AG04449 (cell line): ENCODE measurements at regions not wholly inside any gene's neighbourhood (a gene's known extent, or its start where the extent isn't known, plus 50 kb on each side); places are given as distances from the start of the nearest gene placed in this dataset.

Experiments
- CTCF ChIA-PET: fragments of 350-600 bp; formaldehyde crosslinking; extraction: SDS; loops from one replicate; lab custom pipeline; 2021; ENCODE audit warnings: antibody characterized with exemption; lab: Yijun Ruan, JAX
- POLR2A ChIA-PET: fragments of 400-600, 350-600 bp; formaldehyde crosslinking; extraction: SDS; loops from one replicate; lab custom pipeline; 2020; ENCODE audit warnings: antibody characterized with exemption, inconsistent platforms; lab: Yijun Ruan, JAX
- DNase-seq: peaks from one replicate; pipeline ENCODE4 v3.0.0-alpha.2; 2010; ENCODE audit warnings: low read depth, low spot score
- H3K4me3 ChIP-seq: 2 replicates; pipeline ENCODE4 v1.5.1; 2011; ENCODE audit warnings: low read depth, mild to moderate bottlenecking, control low read depth, low read length
- CTCF ChIP-seq: IDR thresholded peaks from one replicate; pipeline ENCODE4 v1.5.1; 2011; ENCODE audit warnings: mild to moderate bottlenecking, moderate library complexity, low read length, control low read depth, inconsistent platforms; ENCODE audit not compliant: insufficient read depth; ENCODE audit errors: missing control alignments

DNA sequence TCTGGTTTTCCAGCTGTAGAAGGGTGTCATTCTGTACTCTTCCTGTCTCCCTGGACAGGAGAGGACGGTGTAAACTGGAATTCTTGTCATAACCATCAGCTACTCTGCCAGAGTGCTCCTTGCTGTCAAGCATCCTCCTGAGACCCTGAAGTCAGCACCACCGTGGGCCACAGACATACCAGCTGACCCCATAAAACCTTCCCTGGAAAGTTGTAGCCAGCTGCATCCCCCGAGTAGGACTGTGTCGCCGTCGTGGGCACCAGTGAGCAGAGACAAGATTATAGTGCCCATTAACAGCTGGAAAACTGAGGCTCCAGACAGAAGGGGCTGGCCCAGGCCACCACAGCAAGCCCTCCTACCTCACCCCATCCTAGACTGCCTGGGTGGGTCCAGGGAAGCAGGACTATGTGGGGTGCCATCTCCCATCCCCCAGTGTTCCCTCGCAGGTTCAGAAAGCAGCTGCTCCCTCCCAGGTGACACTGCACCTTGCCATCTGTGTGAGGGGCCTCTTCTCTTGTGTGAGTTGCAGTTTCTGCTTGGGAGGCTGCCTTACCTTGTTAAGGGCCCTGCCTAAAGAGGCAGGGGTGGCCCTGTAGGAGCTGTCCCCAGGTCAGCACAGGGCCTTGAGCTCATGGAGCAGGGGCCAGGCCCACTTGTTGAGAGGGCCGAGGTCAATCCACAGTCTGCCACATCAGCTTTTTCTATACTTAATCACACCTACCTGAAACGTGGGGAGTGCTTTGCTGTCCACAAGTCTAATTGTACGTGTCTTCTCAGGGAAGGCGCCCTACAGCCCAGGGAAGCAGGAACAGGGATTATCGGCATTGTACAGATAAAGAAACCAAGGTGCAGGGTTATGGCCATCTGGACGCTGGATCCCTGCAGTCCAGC lies 191.9 kb upstream of the LINGO1 start:
- DNase-seq = no peak
- no peak for TF ChIP-seq CTCF
- H3K4me3 ChIP-seq = no peak overlapping the region
- ChIA-PET CTCF (interaction anchor here (1.4 to 5.8 kb wide), 3 partner anchors 17 to 281 kb away, joined by 3 to 161 read pairs (median 4); partner anchors contain the start of gene LINGO1), POLR2A (no interaction called here)

DNA sequence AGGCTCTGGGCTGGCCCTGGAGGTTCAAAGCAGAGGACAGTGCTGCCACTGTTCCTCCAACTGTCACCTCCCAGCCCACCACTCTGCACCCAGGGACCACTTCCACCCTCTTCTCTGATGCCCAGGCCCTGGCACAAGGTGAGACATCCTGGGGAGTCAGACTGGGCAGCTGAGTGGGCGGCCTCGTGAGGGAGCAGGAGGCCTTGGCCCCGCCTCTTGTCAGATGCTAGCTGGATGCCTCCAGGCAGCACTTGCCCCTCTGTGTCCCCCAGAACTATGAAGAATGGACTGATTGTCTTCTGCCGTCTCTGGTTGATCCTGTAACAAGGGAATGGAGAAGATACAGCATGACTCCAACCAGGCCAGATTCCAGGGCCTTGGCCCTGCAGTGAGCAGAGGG lies 191.0 kb upstream of the LINGO1 start:
- no peak for TF ChIP-seq CTCF
- ChIA-PET CTCF (interaction anchor here (1.4 to 5.8 kb wide), 3 partner anchors 17 to 280 kb away, joined by 3 to 161 read pairs (median 4); partner anchors contain the start of gene LINGO1), POLR2A (no interaction called here)
- no peak overlapping the region for H3K4me3 ChIP-seq
- no peak for DNase-seq

DNA sequence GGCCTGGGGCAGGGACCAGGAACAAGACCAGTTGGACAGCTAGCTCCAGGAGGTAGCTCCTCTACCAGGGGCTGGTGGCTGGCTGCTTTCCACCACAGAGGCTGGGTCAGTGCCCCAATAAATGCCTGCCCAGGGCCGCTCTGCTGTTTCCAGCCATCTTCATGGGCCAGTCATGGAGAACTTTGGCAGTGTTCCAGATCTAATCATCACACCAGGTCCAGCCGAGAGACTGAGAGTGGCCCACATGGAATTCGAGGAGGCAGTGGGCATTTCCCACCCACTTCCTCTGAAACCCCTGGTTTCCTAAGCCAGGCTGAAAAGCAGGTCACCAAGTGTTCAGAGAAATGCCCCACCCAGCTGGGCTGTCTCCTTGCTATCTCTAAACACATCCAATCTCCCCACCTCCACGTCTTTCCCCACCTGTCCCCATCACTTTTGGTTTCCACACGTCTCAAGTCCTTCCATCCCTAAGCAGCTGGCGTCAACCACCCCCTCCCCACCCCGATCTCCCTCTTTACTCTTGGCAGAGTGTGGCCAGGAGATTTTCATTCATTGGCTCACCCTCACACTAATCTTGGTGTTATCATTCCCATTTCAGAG lies 190.0 kb upstream of the LINGO1 start:
- ChIA-PET CTCF (interaction anchor here (1.0 to 5.8 kb wide), 9 partner anchors 8 to 705 kb away, joined by 4 to 161 read pairs (median 13); partner anchors contain the start of gene LINGO1), POLR2A (no interaction called here)
- no peak for DNase-seq
- no peak overlapping the region for H3K4me3 ChIP-seq
- TF ChIP-seq CTCF = no peak

- TF ChIP-seq CTCF = no peak
- POLR2A ChIA-PET = no interaction called here
- no peak for DNase-seq
- H3K4me3 ChIP-seq = no peak overlapping the region
- CTCF ChIA-PET = interaction anchor here (1.0 to 5.8 kb wide), 29 partner anchors 9 to 880 kb away, joined by 3 to 161 read pairs (median 7); partner anchors contain the start of gene LINGO1
Observed at GRCh38 chr15:77821959-77822256, 189.2 kb upstream of the LINGO1 start.

- POLR2A ChIA-PET = no interaction called here
- no peak for DNase-seq
- H3K4me3 ChIP-seq = no peak overlapping the region
- peak; percentile 91 for TF ChIP-seq CTCF
- CTCF ChIA-PET = interaction anchor here (0.7 to 5.8 kb wide), 43 partner anchors 9 to 879 kb away, joined by 3 to 161 read pairs (median 5); partner anchors contain the start of gene LINGO1
Observed at GRCh38 chr15:77821188-77821958, 188.7 kb upstream of the LINGO1 start.
